Lung (tissue), 11 donors: ENCODE measurements at regions not wholly inside any gene's neighbourhood (a gene's known extent, or its start where the extent isn't known, plus 50 kb on each side); places are given as distances from the start of the nearest gene placed in this dataset.

Source experiments
- ATAC-seq: fragments of 200-7000 bp; cut with Tn5 transposase; one replicate; pipeline ENCODE4 v1.9.1; 2020; ENCODE audit warnings: moderate number of reproducible peaks; ENCODE audit not compliant: insufficient read depth, low FRiP score
- DNase-seq, 3 donors: peaks; one replicate each; pipeline ENCODE4 v3.0.0-alpha.2; 2013 to 2017
- H3K27ac ChIP-seq, 2 donors: one replicate each; pipeline ENCODE4 v1.5.1; 2013; ENCODE audit warnings: mild to moderate bottlenecking in 2 of 2, moderate library complexity in 2 of 2, control low read depth in 1 of 2, inconsistent platforms in 1 of 2, low read depth in 1 of 2, low read length in 1 of 2
- H3K27me3 ChIP-seq, 3 donors: one replicate each; pipeline ENCODE4 v1.5.1; 2013; ENCODE audit warnings: low read length in 2 of 3; ENCODE audit not compliant: control insufficient read depth in 3 of 3, insufficient read depth in 3 of 3
- H3K36me3 ChIP-seq, 4 donors: one replicate each; pipeline ENCODE4 v1.5.1; 2013; ENCODE audit warnings: low read length in 4 of 4, mild to moderate bottlenecking in 1 of 4, moderate library complexity in 1 of 4; ENCODE audit not compliant: control insufficient read depth in 4 of 4, insufficient read depth in 4 of 4
- H3K4me1 ChIP-seq, 5 donors: one replicate each; pipeline ENCODE4 v1.5.1; 2013; ENCODE audit warnings: low read length in 5 of 5, mild to moderate bottlenecking in 2 of 5, moderate library complexity in 1 of 5; ENCODE audit not compliant: control insufficient read depth in 5 of 5, insufficient read depth in 5 of 5
- H3K4me3 ChIP-seq: one replicate; pipeline ENCODE4 v1.5.1; 2013; ENCODE audit warnings: mild to moderate bottlenecking, control low read depth, moderate library complexity
- H3K9ac ChIP-seq, 2 donors: one replicate each; pipeline ENCODE4 v1.5.1; 2013; ENCODE audit warnings: low read length in 2 of 2, control low read depth in 1 of 2; ENCODE audit not compliant: insufficient read depth in 1 of 2
- H3K9me3 ChIP-seq, 4 donors: one replicate each; pipeline ENCODE4 v1.5.1; 2013; ENCODE audit warnings: low read length in 3 of 4, mild to moderate bottlenecking in 1 of 4, moderate library complexity in 1 of 4; ENCODE audit not compliant: control insufficient read depth in 4 of 4, insufficient read depth in 3 of 4
- WGBS, 2 donors: extraction: QIAGEN DNeasy Blood & Tissue Kit; methylation state at CpG; one replicate each; pipeline ENCODE4 v1.1.7; 2013; 5-methylcytosine and 5-hydroxymethylcytosine counted together
- TF ChIP-seq, protein P1 (sequence below): IDR thresholded peaks from 2 replicates; pipeline ENCODE4 v1.5.1; 2012; ENCODE audit warnings: mild to moderate bottlenecking; ENCODE audit errors: control extremely low read depth, extremely low read depth
- donor health status: control.
- donor health status: control.
- donor health status: Bipolar disorder and iron deficiency.
- donor health status: healthy.
- donor health status: DM: yes; HTN: yes; CAD: no.

DNA sequence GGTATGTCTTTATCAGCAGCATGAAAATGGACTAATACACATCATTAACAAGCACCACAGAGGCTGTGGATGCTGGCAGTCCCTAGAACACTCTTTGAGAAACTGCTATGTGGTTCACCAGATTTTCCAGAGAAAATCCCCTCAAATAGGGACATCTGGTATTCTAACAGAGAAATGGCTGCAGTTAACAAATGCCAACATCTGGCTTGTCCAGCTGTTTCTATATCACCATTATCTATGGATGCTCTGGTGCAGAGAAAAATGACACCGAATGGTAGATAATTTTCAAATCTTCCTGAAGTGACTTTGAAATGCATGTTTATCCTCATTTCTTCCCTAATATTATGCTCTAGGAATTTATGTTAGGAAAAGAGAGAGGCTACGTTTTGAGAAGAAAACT is 403.5 kb upstream of the PROX1 start:
- Histone ChIP-seq H3K9me3 (no peaks in the 10 kb centered on the region), H3K36me3 (no peaks in the 10 kb centered on the region), H3K27ac (no peak overlapping the region), H3K27me3 (no peaks in the 10 kb centered on the region), H3K4me1 (peaks cover 0 to 2% (median 0%) of the 10 kb centered on the region in 5 donors), H3K9ac (no peak overlapping the region), H3K4me3 (no peak overlapping the region)
- ATAC-seq, result no peak
- TF ChIP-seq, protein P1, sequence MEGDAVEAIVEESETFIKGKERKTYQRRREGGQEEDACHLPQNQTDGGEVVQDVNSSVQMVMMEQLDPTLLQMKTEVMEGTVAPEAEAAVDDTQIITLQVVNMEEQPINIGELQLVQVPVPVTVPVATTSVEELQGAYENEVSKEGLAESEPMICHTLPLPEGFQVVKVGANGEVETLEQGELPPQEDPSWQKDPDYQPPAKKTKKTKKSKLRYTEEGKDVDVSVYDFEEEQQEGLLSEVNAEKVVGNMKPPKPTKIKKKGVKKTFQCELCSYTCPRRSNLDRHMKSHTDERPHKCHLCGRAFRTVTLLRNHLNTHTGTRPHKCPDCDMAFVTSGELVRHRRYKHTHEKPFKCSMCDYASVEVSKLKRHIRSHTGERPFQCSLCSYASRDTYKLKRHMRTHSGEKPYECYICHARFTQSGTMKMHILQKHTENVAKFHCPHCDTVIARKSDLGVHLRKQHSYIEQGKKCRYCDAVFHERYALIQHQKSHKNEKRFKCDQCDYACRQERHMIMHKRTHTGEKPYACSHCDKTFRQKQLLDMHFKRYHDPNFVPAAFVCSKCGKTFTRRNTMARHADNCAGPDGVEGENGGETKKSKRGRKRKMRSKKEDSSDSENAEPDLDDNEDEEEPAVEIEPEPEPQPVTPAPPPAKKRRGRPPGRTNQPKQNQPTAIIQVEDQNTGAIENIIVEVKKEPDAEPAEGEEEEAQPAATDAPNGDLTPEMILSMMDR, result no peak
- DNase-seq, result no peak
- 70 to 84% methylated on average over 2 of the region's 2 CpGs for WGBS, 2 donors

DNA sequence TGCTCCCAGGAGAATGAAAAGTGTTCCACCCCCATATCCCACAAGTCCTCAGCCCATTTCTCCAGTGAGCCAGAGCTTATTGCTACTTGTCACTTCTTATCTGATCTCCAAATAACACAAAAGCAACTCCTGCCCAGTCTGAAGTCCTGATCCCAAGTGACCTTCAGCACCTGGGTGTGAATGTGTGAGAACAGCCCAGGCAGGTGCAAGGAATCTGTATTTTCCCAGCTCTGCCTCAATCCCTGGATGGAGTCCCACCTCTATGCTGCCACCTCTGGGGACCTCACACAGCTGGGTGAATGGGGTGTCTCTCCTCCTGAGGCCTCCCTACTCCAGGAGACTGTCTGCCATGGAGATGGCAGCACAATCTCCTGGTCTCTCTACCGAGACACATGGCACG is 402.4 kb upstream of the PROX1 start:
- Histone ChIP-seq H3K4me3 (no peak overlapping the region), H3K9ac (no peak overlapping the region), H3K27me3 (no peaks in the 10 kb centered on the region), H3K9me3 (no peaks in the 10 kb centered on the region), H3K36me3 (no peaks in the 10 kb centered on the region), H3K27ac (no peak overlapping the region), H3K4me1 (peaks cover 0 to 2% (median 0%) of the 10 kb centered on the region in 5 donors)
- DNase-seq (no peak), ATAC-seq (no peak)
- TF ChIP-seq, protein P1, result no peak
- WGBS, 2 donors, result 64 to 80% methylated on average over 2 of the region's 2 CpGs

DNA sequence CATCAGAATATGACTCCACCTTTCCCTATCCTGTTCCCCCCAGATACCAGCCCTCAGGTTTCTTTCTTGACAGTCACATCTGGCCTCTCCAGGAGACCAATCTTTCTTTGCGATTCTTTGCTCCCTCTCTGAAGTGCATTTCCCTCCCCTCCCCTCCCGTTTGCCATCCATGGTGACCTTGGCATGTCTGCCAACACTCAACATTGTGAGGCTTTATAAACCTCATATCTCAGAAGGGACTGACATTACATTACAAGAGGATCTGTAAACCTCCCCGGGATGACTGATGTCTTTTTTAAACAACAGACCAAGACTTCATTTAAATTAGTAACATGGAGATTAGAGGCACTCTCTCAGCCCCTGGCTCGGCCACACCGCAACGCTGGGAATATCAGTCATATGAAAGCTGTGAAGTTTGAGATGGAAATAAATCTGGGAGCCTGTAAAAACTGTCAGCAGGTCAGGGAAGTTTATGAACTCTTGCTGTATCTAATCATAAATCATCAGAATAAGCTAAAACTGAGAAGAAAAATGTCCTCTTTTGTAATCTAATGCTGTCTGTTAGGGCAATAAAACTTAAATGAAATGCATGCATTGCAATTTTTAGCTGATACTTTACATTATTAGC is 401.7 kb upstream of the PROX1 start:
- TF ChIP-seq, protein P1, result no peak
- Histone ChIP-seq H3K27ac (no peak overlapping the region), H3K4me3 (no peak overlapping the region), H3K36me3 (no peaks in the 10 kb centered on the region), H3K4me1 (peaks cover 0 to 2% (median 0%) of the 10 kb centered on the region in 5 donors), H3K9me3 (no peaks in the 10 kb centered on the region), H3K27me3 (no peaks in the 10 kb centered on the region), H3K9ac (no peak overlapping the region)
- ATAC-seq, result no peak
- 38 to 63% methylated on average over 6 of the region's 6 CpGs for WGBS, 2 donors
- no peak for DNase-seq

DNA sequence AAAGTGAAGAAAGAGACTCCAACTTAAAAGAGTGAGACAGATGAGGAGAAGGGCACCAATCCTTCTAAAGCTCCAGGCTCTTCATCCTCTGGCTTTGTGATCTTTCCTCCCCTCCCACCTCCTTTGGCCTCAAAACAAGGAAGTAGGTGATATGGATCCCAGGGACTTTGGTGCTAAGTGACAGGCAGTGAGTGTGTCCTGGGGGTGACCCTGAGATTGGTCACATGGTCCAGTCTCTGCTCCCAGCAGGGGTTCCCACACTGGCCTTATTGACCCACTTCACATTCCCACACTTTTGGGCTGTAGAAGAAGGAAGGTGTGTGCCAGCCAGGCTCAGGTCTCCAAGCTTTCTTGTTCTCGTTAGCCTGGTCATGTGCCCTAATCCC is 401.2 kb upstream of the PROX1 start:
- Histone ChIP-seq H3K9ac (no peak overlapping the region), H3K27me3 (no peaks in the 10 kb centered on the region), H3K36me3 (no peaks in the 10 kb centered on the region), H3K4me1 (peaks cover 0 to 2% (median 0%) of the 10 kb centered on the region in 5 donors), H3K4me3 (no peak overlapping the region), H3K27ac (no peak overlapping the region), H3K9me3 (no peaks in the 10 kb centered on the region)
- WGBS, 2 donors, result 43 to 89% methylated on average over 1 of the region's 1 CpG
- TF ChIP-seq, protein P1, result no peak
- ATAC-seq (no peak), DNase-seq (no peak)
